ENCODE measurements at regions not wholly inside any gene's neighbourhood (a gene's known extent, or its start where the extent isn't known, plus 50 kb on each side); places are given as distances from the start of the nearest gene placed in this dataset.

GRCh38 chr3:72189339-72189738 is 404.4 kb upstream of the PROK2 start:
- no peaks in the 10 kb centered on the region for H3K9me3 ChIP-seq
- no peak for DNase-seq
- H3K36me3 ChIP-seq = no peaks in the 10 kb centered on the region
- peaks cover 12% of the 10 kb centered on the region; the same call in 1 of the 2 replicates for H3K4me1 ChIP-seq
- no peak for TF ChIP-seq CTCF (IDR thresholded peaks at IDR 0.05; ENCODE audit: low read depth, low read length)
- no peak overlapping the region for H3K4me3 ChIP-seq (ENCODE audit: low read depth, low read length)
- no peaks in the 10 kb centered on the region for H3K27me3 ChIP-seq

- no peak for TF ChIP-seq CTCF (IDR thresholded peaks at IDR 0.05; ENCODE audit: low read depth, low read length)
Observed at GRCh38 chr3:72188536-72188935, 403.6 kb upstream of the PROK2 start.

GRCh38 chr3:72187131-72187530 is 402.2 kb upstream of the PROK2 start:
- Histone ChIP-seq H3K4me1 (peaks cover 12% of the 10 kb centered on the region; the same call in 1 of the 2 replicates), H3K36me3 (no peaks in the 10 kb centered on the region), H3K9me3 (no peaks in the 10 kb centered on the region), H3K27me3 (no peaks in the 10 kb centered on the region), H3K4me3 (ENCODE audit: low read depth, low read length) (no peak overlapping the region)
- no peak for DNase-seq
- TF ChIP-seq CTCF (IDR thresholded peaks at IDR 0.05; ENCODE audit: low read depth, low read length) = no peak; the same call in 1 of the 2 replicates

More at GRCh38 chr3:72188536-72188935, 403.6 kb upstream of the PROK2 start:
- Histone ChIP-seq H3K4me1 (peaks cover 12% of the 10 kb centered on the region; the same call in 1 of the 2 replicates), H3K4me3 (ENCODE audit: low read depth, low read length) (no peak overlapping the region), H3K36me3 (no peaks in the 10 kb centered on the region), H3K27me3 (no peaks in the 10 kb centered on the region), H3K9me3 (no peaks in the 10 kb centered on the region)
- DNase-seq = no peak

GRCh38 chr3:72186400-72186855 is 401.5 kb upstream of the PROK2 start:
- peaks cover 12% of the 10 kb centered on the region; the same call in 1 of the 2 replicates for H3K4me1 ChIP-seq
- no peak overlapping the region for H3K4me3 ChIP-seq (ENCODE audit: low read depth, low read length)
- TF ChIP-seq CTCF (IDR thresholded peaks at IDR 0.05; ENCODE audit: low read depth, low read length) = no peak
- H3K36me3 ChIP-seq = no peaks in the 10 kb centered on the region
- no peaks in the 10 kb centered on the region for H3K27me3 ChIP-seq
- no peaks in the 10 kb centered on the region for H3K9me3 ChIP-seq
- no peak for DNase-seq

- Histone ChIP-seq H3K4me3 (ENCODE audit: low read depth, low read length) (no peak overlapping the region), H3K36me3 (no peaks in the 10 kb centered on the region)
Observed at GRCh38 chr3:72185549-72186399, 400.8 kb upstream of the PROK2 start.

More at GRCh38 chr3:72185549-72186399, 400.8 kb upstream of the PROK2 start:
- no peaks in the 10 kb centered on the region for H3K27me3 ChIP-seq
- TF ChIP-seq CTCF (IDR thresholded peaks at IDR 0.05; ENCODE audit: low read depth, low read length) = no peak
- H3K4me1 ChIP-seq = peaks cover 12% of the 10 kb centered on the region; the same call in 1 of the 2 replicates
- peak; percentile 49 for DNase-seq
- H3K9me3 ChIP-seq = no peaks in the 10 kb centered on the region

Measured in BE2C (cell line).